Panc1 (cell line): ENCODE measurements at regions not wholly inside any gene's neighbourhood (a gene's known extent, or its start where the extent isn't known, plus 50 kb on each side); places are given as distances from the start of the nearest gene placed in this dataset.

ENCODE experiments used
- ATAC-seq: fragments of 200-7000 bp; cut with Tn5 transposase; 2 replicates; pipeline ENCODE4 v1.9.1; 2020; ENCODE audit warnings: mild to moderate bottlenecking, moderate library complexity
- BruUV-seq: library from RNA; stranded (reverse); fragments of 400-500 nt; replicated peaks from 2 replicates; lab custom pipeline; 2021; lab: Mats Ljungman, UMichigan
- CTCF ChIA-PET: fragments of 300-600 bp; sonication (Branson Sonifier 250); formaldehyde crosslinking; loops from one replicate; lab custom pipeline; 2022; ENCODE audit warnings: antibody characterized with exemption; lab: Charles Lee
- POLR2A ChIA-PET: fragments of 300-600 bp; sonication (Branson Sonifier 250); formaldehyde crosslinking; loops from one replicate; lab custom pipeline; 2022; ENCODE audit warnings: antibody characterized with exemption; lab: Charles Lee
- DNase-seq: peaks from one replicate; pipeline ENCODE4 v3.0.0-alpha.2; 2010; ENCODE audit warnings: low read depth, low spot score
- H3K27ac ChIP-seq: 2 replicates; pipeline ENCODE4 v1.5.1; 2011; ENCODE audit warnings: mild to moderate bottlenecking, low read length, inconsistent platforms
- H3K27me3 ChIP-seq: fragments of 200-500 bp; sonication (Bioruptor generic); 2 replicates; pipeline ENCODE4 v1.6.0; 2014; ENCODE audit warnings: low read length, inconsistent platforms; ENCODE audit not compliant: control insufficient read depth, insufficient read depth
- H3K36me3 ChIP-seq: fragments of 200-500 bp; sonication (Bioruptor generic); 2 replicates; pipeline ENCODE4 v1.5.1; 2014; ENCODE audit warnings: inconsistent platforms, mild to moderate bottlenecking, low read length, moderate library complexity; ENCODE audit not compliant: control insufficient read depth, insufficient read depth
- H3K4me1 ChIP-seq: 2 replicates; pipeline ENCODE4 v1.5.1; 2011; ENCODE audit warnings: inconsistent platforms, mild to moderate bottlenecking, low read length, moderate library complexity; ENCODE audit not compliant: control insufficient read depth, insufficient read depth
- H3K4me3 ChIP-seq, 2 experiments: 2 replicates each; pipeline ENCODE4 v1.5.1; 2011 to 2012; ENCODE audit warnings: low read depth in 2 of 2, low read length in 2 of 2, mild to moderate bottlenecking in 2 of 2, inconsistent platforms in 1 of 2, moderate library complexity in 1 of 2
- H3K9me3 ChIP-seq: fragments of 200-500 bp; sonication (Bioruptor generic); 2 replicates; pipeline ENCODE4 v1.5.1; 2014; ENCODE audit warnings: low read depth, mild to moderate bottlenecking, inconsistent platforms, low read length, moderate library complexity; ENCODE audit not compliant: control insufficient read depth, insufficient read depth
- CTCF ChIP-seq: fragments of 450-650 bp; IDR thresholded peaks from 2 replicates; pipeline ENCODE4 v1.5.1; 2017; ENCODE audit warnings: mild to moderate bottlenecking
- POLR2AphosphoS5 ChIP-seq: IDR thresholded peaks from 2 replicates; pipeline ENCODE4 v1.6.1; 2012; ENCODE audit warnings: mild to moderate bottlenecking, low read depth, low read length, moderate library complexity
- REST ChIP-seq, 2 experiments: IDR thresholded peaks; 2 replicates each; pipeline ENCODE4 v1.6.1; 2011 to 2012; ENCODE audit warnings: low read depth in 2 of 2, control low read depth in 1 of 2, low read length in 1 of 2, mild to moderate bottlenecking in 1 of 2, moderate library complexity in 1 of 2; ENCODE audit not compliant: insufficient read depth in 1 of 2
- SIN3A ChIP-seq: IDR thresholded peaks from 2 replicates; pipeline ENCODE4 v1.6.1; 2012; ENCODE audit warnings: low read depth, mild to moderate bottlenecking, low read length, moderate library complexity, borderline replicate concordance; ENCODE audit not compliant: insufficient read depth
- TCF7L2 ChIP-seq: IDR thresholded peaks from 2 replicates; pipeline ENCODE4 v1.6.1; 2011; ENCODE audit warnings: mild to moderate bottlenecking, low read depth, low read length, inconsistent platforms
- in situ Hi-C: cut with HindIII; loops from 2 replicates; pipeline ENCODE4 v1.10.0; 2016; ENCODE audit warnings: low sequenced_read_pairs, low pct_unique_long_range_greater_than_20kb
- intact Hi-C: fragments of 100-400 bp; cut with micrococcal nuclease; formaldehyde crosslinking; loops from one replicate; pipeline ENCODE4 v1.10.0; 2022; ENCODE audit not compliant: unreplicated experiment

GRCh38 chr2:45211636-45212035 lies 202.4 kb upstream of the SIX2 start:
- Histone ChIP-seq H3K27ac (no peak overlapping the region), H3K4me3 (no peak overlapping the region), H3K4me1 (no peaks in the 10 kb centered on the region), H3K36me3 (no peaks in the 10 kb centered on the region), H3K9me3 (no peaks in the 10 kb centered on the region; the same call in 1 of the 2 replicates), H3K27me3 (no peaks in the 10 kb centered on the region; the same call in 1 of the 2 replicates)
- TF ChIP-seq TCF7L2: no peak
- no peak for TF ChIP-seq SIN3A
- TF ChIP-seq CTCF: no peak
- no peak for TF ChIP-seq REST (IDR thresholded peaks at IDR 0.05; ENCODE audit: insufficient read depth in 1 of 2, low read depth in 2 of 2, low read length in 1 of 2)
- TF ChIP-seq POLR2AphosphoS5: no peak
- no TSS peak for BruUV-seq
- no peak for ATAC-seq
- intact Hi-C loops (no loop called here), in situ Hi-C loops (no loop called here)
- no peak for DNase-seq
- CTCF ChIA-PET: no interaction called here
- POLR2A ChIA-PET: no interaction called here

GRCh38 chr2:45210462-45211195 lies 201.4 kb upstream of the SIX2 start:
- no peak for ATAC-seq
- H3K27me3 ChIP-seq: no peaks in the 10 kb centered on the region; the same call in 1 of the 2 replicates
- ChIA-PET CTCF (no interaction called here), POLR2A (no interaction called here)
- in situ Hi-C loops: no loop called here
- H3K4me3 ChIP-seq: no peak overlapping the region
- TF ChIP-seq SIN3A: no peak
- TF ChIP-seq POLR2AphosphoS5: no peak
- no peak for TF ChIP-seq CTCF
- no peak for TF ChIP-seq TCF7L2
- TF ChIP-seq REST (IDR thresholded peaks at IDR 0.05; ENCODE audit: insufficient read depth in 1 of 2, low read depth in 2 of 2, low read length in 1 of 2): no peak
- intact Hi-C loops: no loop called here
- BruUV-seq: no TSS peak
- H3K4me1 ChIP-seq: no peaks in the 10 kb centered on the region
- no peak for DNase-seq
- H3K27ac ChIP-seq: no peak overlapping the region
- H3K9me3 ChIP-seq: no peaks in the 10 kb centered on the region
- H3K36me3 ChIP-seq: no peaks in the 10 kb centered on the region
